ENCODE measurements at regions not wholly inside any gene's neighbourhood (a gene's known extent, or its start where the extent isn't known, plus 50 kb on each side); places are given as distances from the start of the nearest gene placed in this dataset.

DNA sequence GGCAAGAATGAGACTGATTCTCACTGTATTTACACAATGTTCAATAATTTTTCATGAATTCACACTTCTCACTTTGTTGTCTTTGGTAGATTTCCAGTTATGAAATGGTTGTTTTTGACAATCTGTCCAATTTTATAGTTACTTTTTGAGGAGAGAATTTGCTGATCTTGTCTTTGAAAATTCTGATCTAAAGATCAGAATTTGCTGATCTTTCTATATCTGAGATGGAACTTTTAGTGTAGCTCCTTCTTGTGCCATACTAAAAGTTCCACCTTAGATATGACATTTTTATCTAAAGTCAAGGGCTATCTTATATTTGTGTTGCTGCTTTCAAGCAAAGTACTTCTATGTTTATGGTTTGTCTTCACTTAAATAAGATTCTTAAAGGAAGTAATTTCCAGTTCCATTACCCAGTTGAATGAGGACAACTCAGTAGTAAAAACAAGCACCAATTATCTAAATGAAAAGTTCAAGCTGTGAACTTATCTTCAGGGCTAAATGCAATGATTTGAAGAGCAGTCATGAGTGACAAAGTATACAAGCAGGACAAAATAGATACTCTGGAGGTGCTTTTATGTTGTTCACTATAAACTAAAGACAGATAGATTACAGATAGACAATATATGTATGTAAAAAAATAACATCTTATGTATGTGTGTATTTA lies 76.4 kb upstream of the FOXG1 start:
- Mint-ChIP-seq H3K27ac (no peak overlapping the region), H3K9me3 (peaks cover 2% of the 10 kb centered on the region), H3K4me3 (no peak overlapping the region), H3K36me3 (ENCODE audit: low read depth) (no peaks in the 10 kb centered on the region), H3K27me3 (ENCODE audit: low read depth, poor library complexity) (peaks cover 3% of the 10 kb centered on the region), H3K4me1 (no peaks in the 10 kb centered on the region)
- no peak for DNase-seq
- TF ChIP-seq CTCF (IDR thresholded peaks at IDR 0.05), result no peak

DNA sequence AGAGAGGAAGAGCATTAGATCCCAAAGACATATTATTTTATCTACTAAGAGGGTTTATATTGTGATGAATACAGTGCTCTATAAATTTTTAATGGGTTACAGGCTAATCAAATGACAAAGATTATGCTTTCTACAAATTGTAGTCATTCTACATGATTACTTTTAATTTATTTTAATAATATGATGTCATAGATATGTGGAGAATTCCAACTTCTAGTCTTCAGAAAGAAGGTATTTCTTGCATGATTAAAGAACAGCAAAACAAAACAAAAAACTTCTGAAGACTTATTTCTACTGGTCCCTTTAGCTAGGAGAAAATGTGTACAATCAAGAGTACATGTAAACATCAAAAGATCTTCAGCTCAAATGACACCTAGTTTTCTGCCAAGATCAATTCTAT lies 71.5 kb upstream of the FOXG1 start:
- Mint-ChIP-seq H3K27ac (no peak overlapping the region), H3K36me3 (ENCODE audit: low read depth) (no peaks in the 10 kb centered on the region), H3K9me3 (no peaks in the 10 kb centered on the region), H3K4me3 (no peak overlapping the region), H3K27me3 (ENCODE audit: low read depth, poor library complexity) (no peaks in the 10 kb centered on the region), H3K4me1 (no peaks in the 10 kb centered on the region)
- no peak for TF ChIP-seq CTCF (IDR thresholded peaks at IDR 0.05)
- DNase-seq, result no peak

DNA sequence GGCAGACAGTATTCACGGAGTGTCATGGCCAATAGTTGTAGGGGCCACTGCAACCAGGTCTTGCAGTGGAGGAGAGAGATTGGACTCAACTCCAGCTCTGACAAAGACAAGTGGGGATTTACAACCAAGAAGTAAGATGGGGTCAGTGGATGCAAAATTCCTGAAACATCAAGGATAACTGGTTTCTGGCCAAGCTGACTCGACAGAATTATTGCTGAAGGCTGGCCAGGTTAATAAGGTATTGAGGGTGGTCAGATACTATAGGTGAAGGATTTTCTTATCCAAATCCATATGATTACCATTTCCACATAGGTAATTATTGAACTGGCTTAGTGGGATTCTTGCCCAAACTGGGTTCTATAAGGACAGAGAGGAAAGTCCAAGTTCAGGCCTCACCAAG lies 64.9 kb upstream of the FOXG1 start:
- Mint-ChIP-seq H3K4me1 (no peaks in the 10 kb centered on the region), H3K36me3 (ENCODE audit: low read depth) (no peaks in the 10 kb centered on the region), H3K27ac (no peak overlapping the region), H3K9me3 (no peaks in the 10 kb centered on the region), H3K27me3 (ENCODE audit: low read depth, poor library complexity) (no peaks in the 10 kb centered on the region), H3K4me3 (no peak overlapping the region)
- no peak for TF ChIP-seq CTCF (IDR thresholded peaks at IDR 0.05)
- DNase-seq, result no peak

GRCh38 chr14:28703482-28703881 lies 63.1 kb upstream of the FOXG1 start:
- TF ChIP-seq CTCF (IDR thresholded peaks at IDR 0.05), result no peak
- Mint-ChIP-seq H3K4me1 (no peaks in the 10 kb centered on the region), H3K27ac (no peak overlapping the region), H3K27me3 (ENCODE audit: low read depth, poor library complexity) (no peaks in the 10 kb centered on the region), H3K36me3 (ENCODE audit: low read depth) (no peaks in the 10 kb centered on the region), H3K9me3 (no peaks in the 10 kb centered on the region), H3K4me3 (no peak overlapping the region)
- no peak for DNase-seq

DNA sequence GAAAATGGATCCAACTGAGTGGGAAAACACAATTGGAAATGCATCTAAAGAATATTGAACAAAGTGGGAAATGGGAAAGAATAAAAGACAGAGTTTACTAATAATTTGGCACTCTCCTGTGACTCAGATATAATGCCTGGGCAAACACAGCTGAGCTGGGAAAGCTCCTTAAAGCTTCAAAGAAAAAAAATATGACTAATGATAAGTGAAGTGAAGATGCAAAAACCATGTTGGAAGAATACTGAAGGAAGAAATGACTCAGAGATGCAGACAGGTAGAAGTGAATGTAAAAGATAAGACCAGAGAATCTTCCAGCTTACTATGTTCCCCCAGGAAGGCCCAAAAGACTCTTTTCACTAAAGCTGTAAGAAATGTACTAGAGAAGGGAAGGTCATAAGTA lies 62.4 kb upstream of the FOXG1 start:
- Mint-ChIP-seq H3K36me3 (ENCODE audit: low read depth) (no peaks in the 10 kb centered on the region), H3K27ac (no peak overlapping the region), H3K27me3 (ENCODE audit: low read depth, poor library complexity) (no peaks in the 10 kb centered on the region), H3K4me1 (no peaks in the 10 kb centered on the region), H3K9me3 (no peaks in the 10 kb centered on the region), H3K4me3 (no peak overlapping the region)
- TF ChIP-seq CTCF (IDR thresholded peaks at IDR 0.05), result no peak
- DNase-seq, result no peak

GRCh38 chr14:28707814-28708213 lies 58.8 kb upstream of the FOXG1 start:
- no peak overlapping the region for H3K4me3 Mint-ChIP-seq
- H3K27me3 Mint-ChIP-seq (ENCODE audit: low read depth, poor library complexity), result no peaks in the 10 kb centered on the region
- no peaks in the 10 kb centered on the region for H3K4me1 Mint-ChIP-seq
- H3K36me3 Mint-ChIP-seq (ENCODE audit: low read depth), result no peaks in the 10 kb centered on the region
- no peak for TF ChIP-seq CTCF (IDR thresholded peaks at IDR 0.05)
- no peak for DNase-seq
- H3K27ac Mint-ChIP-seq, result no peak overlapping the region
- no peaks in the 10 kb centered on the region for H3K9me3 Mint-ChIP-seq

Measured in nephron progenitor cell (in vitro differentiated cells).